ENCODE measurements at regions not wholly inside any gene's neighbourhood (a gene's known extent, or its start where the extent isn't known, plus 50 kb on each side); places are given as distances from the start of the nearest gene placed in this dataset.

DNA sequence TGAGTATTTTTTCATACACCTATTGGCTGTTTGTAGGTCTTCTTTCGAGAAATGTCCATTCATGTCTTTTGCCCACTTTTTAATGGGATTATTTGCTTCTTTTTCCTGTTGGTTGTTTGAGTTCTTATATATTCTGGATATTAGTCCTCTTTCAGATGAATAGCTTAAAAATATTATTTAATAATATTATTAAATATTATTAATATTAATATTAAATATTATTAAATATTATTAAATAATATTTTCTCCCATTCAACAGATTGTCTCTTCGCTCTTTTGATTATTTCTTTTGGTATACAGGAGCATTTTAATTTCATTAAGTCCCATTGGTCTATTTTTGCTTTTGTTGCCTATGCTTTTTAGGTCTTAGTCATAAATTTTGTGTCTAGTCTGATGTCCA, 361.9 kb downstream of the TSN start:
- no peak for TF ChIP-seq POLR2AphosphoS5 (IDR thresholded peaks at IDR 0.05; ENCODE audit: low read depth, low read length)
- TF ChIP-seq, protein P1, sequence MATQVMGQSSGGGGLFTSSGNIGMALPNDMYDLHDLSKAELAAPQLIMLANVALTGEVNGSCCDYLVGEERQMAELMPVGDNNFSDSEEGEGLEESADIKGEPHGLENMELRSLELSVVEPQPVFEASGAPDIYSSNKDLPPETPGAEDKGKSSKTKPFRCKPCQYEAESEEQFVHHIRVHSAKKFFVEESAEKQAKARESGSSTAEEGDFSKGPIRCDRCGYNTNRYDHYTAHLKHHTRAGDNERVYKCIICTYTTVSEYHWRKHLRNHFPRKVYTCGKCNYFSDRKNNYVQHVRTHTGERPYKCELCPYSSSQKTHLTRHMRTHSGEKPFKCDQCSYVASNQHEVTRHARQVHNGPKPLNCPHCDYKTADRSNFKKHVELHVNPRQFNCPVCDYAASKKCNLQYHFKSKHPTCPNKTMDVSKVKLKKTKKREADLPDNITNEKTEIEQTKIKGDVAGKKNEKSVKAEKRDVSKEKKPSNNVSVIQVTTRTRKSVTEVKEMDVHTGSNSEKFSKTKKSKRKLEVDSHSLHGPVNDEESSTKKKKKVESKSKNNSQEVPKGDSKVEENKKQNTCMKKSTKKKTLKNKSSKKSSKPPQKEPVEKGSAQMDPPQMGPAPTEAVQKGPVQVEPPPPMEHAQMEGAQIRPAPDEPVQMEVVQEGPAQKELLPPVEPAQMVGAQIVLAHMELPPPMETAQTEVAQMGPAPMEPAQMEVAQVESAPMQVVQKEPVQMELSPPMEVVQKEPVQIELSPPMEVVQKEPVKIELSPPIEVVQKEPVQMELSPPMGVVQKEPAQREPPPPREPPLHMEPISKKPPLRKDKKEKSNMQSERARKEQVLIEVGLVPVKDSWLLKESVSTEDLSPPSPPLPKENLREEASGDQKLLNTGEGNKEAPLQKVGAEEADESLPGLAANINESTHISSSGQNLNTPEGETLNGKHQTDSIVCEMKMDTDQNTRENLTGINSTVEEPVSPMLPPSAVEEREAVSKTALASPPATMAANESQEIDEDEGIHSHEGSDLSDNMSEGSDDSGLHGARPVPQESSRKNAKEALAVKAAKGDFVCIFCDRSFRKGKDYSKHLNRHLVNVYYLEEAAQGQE (IDR thresholded peaks at IDR 0.05; ENCODE audit: insufficient read depth in 1 of 2, low read depth in 2 of 2, low read length in 2 of 2): no peak
- TF ChIP-seq SIN3A (IDR thresholded peaks at IDR 0.05; ENCODE audit: borderline replicate concordance, insufficient read depth, low read length): no peak
- TF ChIP-seq TAF1 (IDR thresholded peaks at IDR 0.05; ENCODE audit: borderline replicate concordance, insufficient read depth, low read length): no peak

Measured in PFSK-1 (cell line).